GM23338 (cell line): ENCODE measurements at regions not wholly inside any gene's neighbourhood (a gene's known extent, or its start where the extent isn't known, plus 50 kb on each side); places are given as distances from the start of the nearest gene placed in this dataset.

Source experiments
- ATAC-seq: fragments of 200-7000 bp; cut with Tn5 transposase; 3 replicates; pipeline ENCODE4 v1.9.1; 2020
- DNase-seq: peaks from one replicate; pipeline ENCODE4 v3.0.0-alpha.2; 2015; ENCODE audit warnings: low spot score
- H2AFZ ChIP-seq: fragments of 200-600 bp; sonication (generic); 2 replicates; pipeline ENCODE4 v1.8.0; 2016; ENCODE audit warnings: antibody characterized with exemption, mild to moderate bottlenecking, moderate library complexity
- H3F3A ChIP-seq: fragments of 200-600 bp; sonication (generic); replicated peaks from 2 replicates; pipeline ENCODE4 v1.8.0; 2017; ENCODE audit warnings: antibody characterized with exemption, mixed run types, low read depth
- H3K27ac ChIP-seq: fragments of 200-600 bp; sonication (generic); 2 replicates; pipeline ENCODE4 v1.6.1; 2016; ENCODE audit warnings: low read depth
- H3K27me3 ChIP-seq: fragments of 200-600 bp; sonication (generic); 2 replicates; pipeline ENCODE4 v1.8.0; 2016; ENCODE audit warnings: mild to moderate bottlenecking, mixed run types, moderate library complexity; ENCODE audit not compliant: insufficient read depth
- H3K36me3 ChIP-seq: fragments of 200-600 bp; sonication (generic); 2 replicates; pipeline ENCODE4 v1.8.0; 2016; ENCODE audit warnings: mild to moderate bottlenecking; ENCODE audit not compliant: insufficient read depth
- H3K4me1 ChIP-seq: fragments of 200-600 bp; sonication (generic); 2 replicates; pipeline ENCODE4 v1.8.0; 2016; ENCODE audit warnings: mild to moderate bottlenecking, moderate library complexity; ENCODE audit not compliant: insufficient read depth
- H3K4me2 ChIP-seq: fragments of 200-600 bp; sonication (generic); 2 replicates; pipeline ENCODE4 v1.7.1; 2017; ENCODE audit warnings: mixed run types
- H3K4me3 ChIP-seq: fragments of 200-600 bp; sonication (generic); 2 replicates; pipeline ENCODE4 v1.6.1; 2016; ENCODE audit warnings: mixed run types
- H3K79me2 ChIP-seq: fragments of 200-600 bp; sonication (generic); replicated peaks from 2 replicates; pipeline ENCODE4 v1.8.0; 2017; ENCODE audit warnings: mild to moderate bottlenecking; ENCODE audit not compliant: insufficient read depth
- H3K9me2 ChIP-seq: fragments of 200-600 bp; sonication (generic); 2 replicates; pipeline ENCODE4 v1.8.0; 2017; ENCODE audit not compliant: insufficient read depth
- H4K20me1 ChIP-seq: fragments of 200-600 bp; sonication (generic); replicated peaks from 2 replicates; pipeline ENCODE4 v1.8.0; 2017; ENCODE audit warnings: mild to moderate bottlenecking; ENCODE audit not compliant: insufficient read depth
- H3K27ac Mint-ChIP-seq: 2 replicates; pipeline ENCODE4 v1.8.0; 2020; ENCODE audit warnings: inconsistent platforms, mild to moderate bottlenecking, moderate library complexity, mixed read lengths
- H3K27me3 Mint-ChIP-seq: 3 replicates; pipeline ENCODE4 v1.8.0; 2022; ENCODE audit warnings: low read depth, mild to moderate bottlenecking, moderate library complexity, mixed read lengths, inconsistent platforms; ENCODE audit not compliant: insufficient read depth, poor library complexity
- H3K36me3 Mint-ChIP-seq: 3 replicates; pipeline ENCODE4 v1.8.0; 2021; ENCODE audit warnings: low read depth, mild to moderate bottlenecking, inconsistent platforms, moderate library complexity, mixed read lengths
- H3K4me1 Mint-ChIP-seq: 3 replicates; pipeline ENCODE4 v1.8.0; 2020; ENCODE audit warnings: mild to moderate bottlenecking, inconsistent platforms, mixed read lengths
- H3K4me3 Mint-ChIP-seq: 3 replicates; pipeline ENCODE4 v1.8.0; 2021; ENCODE audit warnings: moderate library complexity, mild to moderate bottlenecking, inconsistent platforms, mixed read lengths
- H3K9me3 Mint-ChIP-seq: 3 replicates; pipeline ENCODE4 v1.8.0; 2020; ENCODE audit warnings: moderate library complexity, mild to moderate bottlenecking, inconsistent platforms, mixed read lengths
- CREB1 ChIP-seq: fragments of 250-450 bp; sonication (Bioruptor Pico); IDR thresholded peaks from 2 replicates; pipeline ENCODE4 v1.5.0; 2020; ENCODE audit warnings: low read depth, mild to moderate bottlenecking, moderate library complexity
- CTCF ChIP-seq, 2 experiments: fragments of 200-600 bp in 1 of 2; sonication (generic) in 1 of 2; conservative IDR thresholded peaks; 2 replicates each; pipeline versions ENCODE4 v1.5.1 to v1.6.1; 2016 to 2017; ENCODE audit warnings: antibody characterized with exemption in 2 of 2, low read depth in 2 of 2, mild to moderate bottlenecking in 2 of 2, moderate library complexity in 1 of 2
- EZH2 ChIP-seq: fragments of 200-600 bp; sonication (generic); IDR thresholded peaks from one replicate; pipeline ENCODE4 v1.8.0; 2017; ENCODE audit warnings: antibody characterized with exemption, mild to moderate bottlenecking, low read depth; ENCODE audit not compliant: unreplicated experiment
- EZH2phosphoT487 ChIP-seq: fragments of 200-600 bp; sonication (generic); IDR thresholded peaks from one replicate; pipeline ENCODE4 v1.8.1; 2018; ENCODE audit warnings: antibody characterized with exemption; ENCODE audit not compliant: unreplicated experiment
- JUNB ChIP-seq: IDR thresholded peaks from one replicate; pipeline ENCODE4 v1.6.1; 2016; ENCODE audit warnings: antibody characterized with exemption; ENCODE audit not compliant: unreplicated experiment
- NANOG ChIP-seq: IDR thresholded peaks from 2 replicates; pipeline ENCODE4 v1.6.1; 2016; ENCODE audit warnings: antibody characterized with exemption, borderline replicate concordance
- POLR2AphosphoS5 ChIP-seq: IDR thresholded peaks from 2 replicates; pipeline ENCODE4 v1.6.1; 2016; ENCODE audit warnings: antibody characterized with exemption, low read depth
- REST ChIP-seq: IDR thresholded peaks from one replicate; pipeline ENCODE4 v1.6.1; 2018; ENCODE audit warnings: antibody characterized with exemption; ENCODE audit not compliant: unreplicated experiment
- STAT1 ChIP-seq: IDR thresholded peaks from one replicate; pipeline ENCODE4 v1.6.1; 2016; ENCODE audit warnings: antibody characterized with exemption; ENCODE audit not compliant: unreplicated experiment
- ZNF331 ChIP-seq: fragments of 250-450 bp; sonication (Bioruptor Pico); IDR thresholded peaks from 2 replicates; pipeline ENCODE4 v1.5.0; 2020; ENCODE audit warnings: low read depth, mild to moderate bottlenecking, moderate library complexity

- no peaks in the 10 kb centered on the region for H3F3A ChIP-seq
- TF ChIP-seq EZH2phosphoT487 = no peak
- TF ChIP-seq REST = no peak
- TF ChIP-seq ZNF331 (CRISPR knock-in tag) = no peak
- no peak for TF ChIP-seq NANOG
- no peak for TF ChIP-seq POLR2AphosphoS5
- no peak for TF ChIP-seq CTCF (conservative IDR thresholded peaks at IDR 0.05; ENCODE audit: low read depth in 2 of 2)
- TF ChIP-seq CREB1 (CRISPR knock-in tag) = no peak
- no peak for TF ChIP-seq EZH2
- no peak overlapping the region for H3K27ac Mint-ChIP-seq
- H3K27me3 Mint-ChIP-seq = no peaks in the 10 kb centered on the region
- DNase-seq (no peak), ATAC-seq (no peak)
- peaks cover 11% of the 10 kb centered on the region; the same call in 2 of the 3 replicates for H3K9me3 Mint-ChIP-seq
- H2AFZ ChIP-seq = no peak overlapping the region
- no peak overlapping the region for H3K4me3 Mint-ChIP-seq
- H3K36me3 Mint-ChIP-seq = no peaks in the 10 kb centered on the region
- no peak overlapping the region for H3K4me2 ChIP-seq
- H3K79me2 ChIP-seq = no peaks in the 10 kb centered on the region
- H3K27ac ChIP-seq = no peak overlapping the region
- H3K9me2 ChIP-seq = no peaks in the 10 kb centered on the region
- H3K27me3 ChIP-seq = no peaks in the 10 kb centered on the region
- no peak overlapping the region for H3K4me3 ChIP-seq
- H3K4me1 ChIP-seq = no peaks in the 10 kb centered on the region
- H3K36me3 ChIP-seq = no peaks in the 10 kb centered on the region
- no peaks in the 10 kb centered on the region for H4K20me1 ChIP-seq
- no peaks in the 10 kb centered on the region for H3K4me1 Mint-ChIP-seq
Measured at GRCh38 chr4:79164907-79165610, 160.8 kb downstream of the NAA11 start.

DNA sequence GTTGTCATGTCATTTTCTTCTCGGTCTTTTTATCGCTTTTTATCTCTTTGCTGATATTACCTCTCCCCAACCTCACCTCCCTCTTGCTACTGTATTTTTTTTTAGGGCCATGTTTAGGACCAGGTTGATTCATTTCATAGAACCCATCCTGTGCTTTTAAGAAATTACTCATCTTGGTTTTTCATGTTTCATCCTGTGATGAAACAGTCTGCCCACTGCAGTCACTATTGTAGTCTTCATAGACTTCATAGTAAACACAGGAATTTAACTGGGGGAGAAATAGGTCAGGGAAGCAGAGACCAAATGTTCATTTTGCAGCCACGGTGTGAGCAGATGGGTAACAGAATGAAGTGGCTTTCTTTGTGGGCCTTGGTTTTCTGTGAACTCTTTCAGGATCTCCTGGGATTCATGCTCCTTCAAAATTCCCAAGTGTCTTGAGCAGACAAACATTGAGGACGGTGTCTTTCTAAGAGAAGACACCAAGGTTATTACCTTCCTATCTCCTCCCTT lies 161.8 kb downstream of the NAA11 start:
- no peak overlapping the region for H3K27ac Mint-ChIP-seq
- no peak for TF ChIP-seq STAT1
- no peak for TF ChIP-seq NANOG
- no peak for TF ChIP-seq JUNB
- no peak for TF ChIP-seq EZH2phosphoT487

More for the DNA sequence above, 161.8 kb downstream of the NAA11 start:
- no peak overlapping the region for H3K4me2 ChIP-seq
- no peaks in the 10 kb centered on the region for H3K79me2 ChIP-seq
- no peaks in the 10 kb centered on the region for H4K20me1 ChIP-seq
- ATAC-seq = no peak
- peaks cover 6% of the 10 kb centered on the region; the same call in 2 of the 3 replicates for H3K9me3 Mint-ChIP-seq
- H3K4me1 Mint-ChIP-seq = no peaks in the 10 kb centered on the region
- no peaks in the 10 kb centered on the region for H3F3A ChIP-seq
- no peak overlapping the region for H2AFZ ChIP-seq
- no peak overlapping the region for H3K27ac ChIP-seq
- no peaks in the 10 kb centered on the region for H3K4me1 ChIP-seq
- no peaks in the 10 kb centered on the region for H3K27me3 Mint-ChIP-seq
- no peak overlapping the region for H3K4me3 Mint-ChIP-seq
- no peaks in the 10 kb centered on the region for H3K36me3 Mint-ChIP-seq
- H3K9me2 ChIP-seq = no peaks in the 10 kb centered on the region
- no peak for DNase-seq
- no peaks in the 10 kb centered on the region for H3K27me3 ChIP-seq
- H3K36me3 ChIP-seq = no peaks in the 10 kb centered on the region
- H3K4me3 ChIP-seq = no peak overlapping the region
